ENCODE measurements at regions not wholly inside any gene's neighbourhood (a gene's known extent, or its start where the extent isn't known, plus 50 kb on each side); places are given as distances from the start of the nearest gene placed in this dataset.

DNA sequence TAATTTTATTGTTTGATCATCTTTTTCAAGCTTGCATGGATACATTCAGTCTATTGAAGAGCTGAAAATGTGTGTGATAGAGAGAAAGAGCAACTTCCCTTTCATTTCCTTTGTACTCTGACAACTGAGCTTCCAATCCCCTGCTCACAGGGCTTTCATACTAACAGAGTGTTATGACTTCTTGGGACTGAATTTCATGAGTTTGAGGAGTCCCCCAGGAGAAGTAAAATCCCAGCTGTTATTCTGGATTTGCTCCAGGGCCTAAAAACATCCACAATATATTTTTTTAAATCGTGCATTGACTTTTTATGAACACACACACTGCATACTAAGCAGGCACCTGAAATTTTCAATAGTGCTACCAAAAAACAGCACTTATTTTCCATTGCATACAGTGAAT lies 195.8 kb upstream of the CAND1 start:
- Histone ChIP-seq H3K27me3 (ENCODE audit: low read depth) (peaks cover 2% of the 10 kb centered on the region), H3K4me1 (peaks cover 6% of the 10 kb centered on the region), H3K36me3 (no peaks in the 10 kb centered on the region), H3K4me3 (no peak overlapping the region), H3K9me3 (no peaks in the 10 kb centered on the region), H3K27ac (no peak overlapping the region)
- intact Hi-C loops (cut with DNase I): no loop called here
- TF ChIP-seq CTCF (IDR thresholded peaks at IDR 0.05): no peak
- DNase-seq: no peak
- ATAC-seq: no peak

GRCh38 chr12:67074072-67074471 lies 195.1 kb upstream of the CAND1 start:
- no peaks in the 10 kb centered on the region for H3K27me3 ChIP-seq (ENCODE audit: low read depth)
- intact Hi-C loops (cut with DNase I): no loop called here
- H3K27ac ChIP-seq: no peak overlapping the region
- H3K9me3 ChIP-seq: no peaks in the 10 kb centered on the region
- no peak for TF ChIP-seq CTCF (IDR thresholded peaks at IDR 0.05)
- ATAC-seq: no peak
- H3K4me3 ChIP-seq: no peak overlapping the region
- no peaks in the 10 kb centered on the region for H3K36me3 ChIP-seq
- no peak for DNase-seq
- peaks cover 4% of the 10 kb centered on the region for H3K4me1 ChIP-seq

DNA sequence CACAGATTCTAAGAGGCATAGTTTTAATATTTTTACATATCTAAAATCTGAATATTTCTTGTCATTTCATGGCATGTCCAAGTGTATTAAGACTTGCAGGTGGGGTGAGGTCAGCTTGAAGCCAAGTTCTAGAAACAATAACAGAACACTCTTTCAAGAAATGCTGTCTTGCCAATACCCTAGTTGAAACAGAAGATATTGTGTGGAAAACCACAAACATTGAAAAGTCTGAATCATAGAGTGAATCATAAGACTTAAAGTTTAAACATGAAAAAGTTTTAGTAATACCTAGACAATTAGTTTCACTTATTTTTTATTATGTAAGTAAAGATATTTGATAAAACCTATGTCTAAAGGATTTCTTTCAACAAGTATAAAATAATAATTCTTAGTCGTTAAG lies 191.5 kb upstream of the CAND1 start:
- intact Hi-C loops (cut with DNase I): no loop called here
- Histone ChIP-seq H3K4me3 (no peak overlapping the region), H3K27me3 (ENCODE audit: low read depth) (no peaks in the 10 kb centered on the region), H3K9me3 (no peaks in the 10 kb centered on the region), H3K36me3 (no peaks in the 10 kb centered on the region), H3K27ac (no peak overlapping the region), H3K4me1 (no peaks in the 10 kb centered on the region)
- DNase-seq (no peak), ATAC-seq (no peak)
- TF ChIP-seq CTCF (IDR thresholded peaks at IDR 0.05): no peak

DNA sequence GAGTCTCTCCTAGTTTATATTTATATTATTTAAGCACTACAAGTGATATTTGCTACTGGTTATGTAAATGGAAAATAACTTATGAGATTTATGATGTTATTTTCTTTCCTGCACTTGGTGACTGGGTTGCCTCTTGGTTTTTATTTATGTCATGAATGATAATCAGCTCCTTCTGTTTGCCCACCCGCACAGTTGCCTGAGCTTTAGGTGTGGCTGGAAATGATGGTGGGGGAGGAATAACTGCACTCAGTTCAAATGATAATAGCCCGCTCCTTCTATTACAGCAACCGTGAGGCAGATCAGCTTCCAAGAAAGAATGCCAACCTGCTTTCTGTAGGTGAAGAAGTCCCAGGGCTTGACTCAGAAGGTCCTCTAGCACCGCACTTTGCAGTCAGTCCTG lies 190.2 kb upstream of the CAND1 start:
- Histone ChIP-seq H3K9me3 (no peaks in the 10 kb centered on the region), H3K27ac (no peak overlapping the region), H3K4me1 (no peaks in the 10 kb centered on the region), H3K27me3 (ENCODE audit: low read depth) (no peaks in the 10 kb centered on the region), H3K36me3 (no peaks in the 10 kb centered on the region), H3K4me3 (no peak overlapping the region)
- no peak for TF ChIP-seq CTCF (IDR thresholded peaks at IDR 0.05)
- DNase-seq (no peak), ATAC-seq (no peak)
- intact Hi-C loops (cut with DNase I): no loop called here

DNA sequence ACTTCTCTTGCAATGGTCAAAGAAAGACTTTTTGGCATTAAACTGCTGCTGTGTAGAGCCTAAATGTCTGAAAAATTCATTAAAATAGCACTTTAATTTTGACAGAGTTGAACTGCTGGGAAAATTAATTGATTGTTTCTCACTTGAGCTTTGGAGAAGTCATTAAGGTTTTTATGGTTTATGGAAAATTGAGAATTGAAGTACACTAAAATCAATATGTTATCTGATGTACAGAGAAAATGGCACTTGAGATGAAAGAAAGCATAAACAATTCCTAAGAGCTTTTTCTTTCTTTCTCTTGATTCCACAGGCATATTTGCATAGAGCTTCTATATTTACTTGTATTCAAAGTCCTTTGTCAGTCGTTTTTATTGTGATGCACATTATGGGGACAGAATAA lies 188.5 kb upstream of the CAND1 start:
- ATAC-seq (no peak), DNase-seq (no peak)
- H3K27ac ChIP-seq: no peak overlapping the region
- H3K36me3 ChIP-seq: no peaks in the 10 kb centered on the region
- no peaks in the 10 kb centered on the region for H3K9me3 ChIP-seq
- intact Hi-C loops (cut with DNase I): no loop called here
- no peaks in the 10 kb centered on the region for H3K27me3 ChIP-seq (ENCODE audit: low read depth)
- no peaks in the 10 kb centered on the region for H3K4me1 ChIP-seq
- H3K4me3 ChIP-seq: no peak overlapping the region
- no peak for TF ChIP-seq CTCF (IDR thresholded peaks at IDR 0.05)

DNA sequence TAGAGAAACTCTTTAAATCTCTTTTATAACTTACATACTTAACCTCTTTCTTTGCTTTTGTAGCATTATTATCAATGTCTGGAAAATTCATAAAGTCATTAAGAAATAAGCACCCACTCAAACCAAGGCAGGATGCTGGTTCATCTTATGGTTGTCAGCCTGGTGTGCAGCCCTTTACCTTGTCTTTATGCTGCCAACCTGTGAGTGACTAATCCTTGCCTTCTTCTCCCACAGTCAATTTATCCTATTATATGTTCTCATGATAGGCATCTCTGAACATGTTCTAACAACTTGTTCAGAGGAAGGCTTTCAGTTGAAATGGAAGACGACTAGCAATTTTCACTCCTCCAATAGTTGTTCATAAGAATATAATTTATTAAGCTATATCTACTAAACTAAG lies 186.9 kb upstream of the CAND1 start:
- ATAC-seq: no peak
- DNase-seq: no peak

More for the DNA sequence above, 186.9 kb upstream of the CAND1 start:
- Histone ChIP-seq H3K27me3 (ENCODE audit: low read depth) (no peaks in the 10 kb centered on the region), H3K4me3 (no peak overlapping the region), H3K27ac (no peak overlapping the region), H3K9me3 (no peaks in the 10 kb centered on the region), H3K36me3 (no peaks in the 10 kb centered on the region), H3K4me1 (no peaks in the 10 kb centered on the region)
- TF ChIP-seq CTCF (IDR thresholded peaks at IDR 0.05): no peak
- intact Hi-C loops (cut with DNase I): no loop called here
